Astrocyte (in vitro differentiated cells and primary cell): ENCODE measurements at regions not wholly inside any gene's neighbourhood (a gene's known extent, or its start where the extent isn't known, plus 50 kb on each side); places are given as distances from the start of the nearest gene placed in this dataset.

Experiments
- EZH2 ChIP-seq: IDR thresholded peaks from 2 replicates; pipeline ENCODE4 v1.6.1; 2012; ENCODE audit warnings: mild to moderate bottlenecking, low read length, inconsistent platforms; ENCODE audit not compliant: insufficient read depth
- TF ChIP-seq, protein P1 (sequence below): IDR thresholded peaks from 2 replicates; pipeline ENCODE4 v1.5.1; 2011; ENCODE audit warnings: low read depth, mild to moderate bottlenecking, inconsistent platforms, low read length, moderate library complexity; ENCODE audit not compliant: insufficient read depth

DNA sequence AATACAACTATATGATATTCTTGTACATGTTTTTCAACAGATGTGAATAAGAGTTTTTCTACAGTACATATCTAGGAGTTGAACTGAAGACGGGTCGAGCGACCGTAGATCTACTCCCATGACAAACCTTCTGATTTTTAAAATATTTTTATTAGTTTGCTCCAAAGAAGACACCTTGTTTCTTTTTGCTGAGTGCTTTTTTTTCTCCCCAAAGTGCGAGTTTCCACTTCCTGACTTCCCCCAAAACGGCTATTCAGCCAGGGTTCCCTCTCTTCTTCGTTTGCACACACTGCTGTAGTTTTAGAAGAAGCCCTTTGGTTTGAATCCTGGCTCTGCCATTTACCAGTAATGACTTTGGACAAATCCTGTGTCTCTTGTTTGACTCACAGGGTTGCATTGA is 241.7 kb upstream of the MAF start:
- TF ChIP-seq, protein P1, sequence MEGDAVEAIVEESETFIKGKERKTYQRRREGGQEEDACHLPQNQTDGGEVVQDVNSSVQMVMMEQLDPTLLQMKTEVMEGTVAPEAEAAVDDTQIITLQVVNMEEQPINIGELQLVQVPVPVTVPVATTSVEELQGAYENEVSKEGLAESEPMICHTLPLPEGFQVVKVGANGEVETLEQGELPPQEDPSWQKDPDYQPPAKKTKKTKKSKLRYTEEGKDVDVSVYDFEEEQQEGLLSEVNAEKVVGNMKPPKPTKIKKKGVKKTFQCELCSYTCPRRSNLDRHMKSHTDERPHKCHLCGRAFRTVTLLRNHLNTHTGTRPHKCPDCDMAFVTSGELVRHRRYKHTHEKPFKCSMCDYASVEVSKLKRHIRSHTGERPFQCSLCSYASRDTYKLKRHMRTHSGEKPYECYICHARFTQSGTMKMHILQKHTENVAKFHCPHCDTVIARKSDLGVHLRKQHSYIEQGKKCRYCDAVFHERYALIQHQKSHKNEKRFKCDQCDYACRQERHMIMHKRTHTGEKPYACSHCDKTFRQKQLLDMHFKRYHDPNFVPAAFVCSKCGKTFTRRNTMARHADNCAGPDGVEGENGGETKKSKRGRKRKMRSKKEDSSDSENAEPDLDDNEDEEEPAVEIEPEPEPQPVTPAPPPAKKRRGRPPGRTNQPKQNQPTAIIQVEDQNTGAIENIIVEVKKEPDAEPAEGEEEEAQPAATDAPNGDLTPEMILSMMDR, result no peak
- no peak for TF ChIP-seq EZH2
